ENCODE measurements at regions not wholly inside any gene's neighbourhood (a gene's known extent, or its start where the extent isn't known, plus 50 kb on each side); places are given as distances from the start of the nearest gene placed in this dataset.

- TF ChIP-seq CTCF (IDR thresholded peaks at IDR 0.05; ENCODE audit: low read depth, low read length) (no peak), EZH2phosphoT487 (IDR thresholded peaks at IDR 0.05; ENCODE audit: low read depth) (no peak)
Observed at GRCh38 chr1:55278378-55278777, 63.2 kb upstream of the USP24 start.

All from OCI-LY3 (cell line).